C4-2B (cell line): ENCODE measurements at regions not wholly inside any gene's neighbourhood (a gene's known extent, or its start where the extent isn't known, plus 50 kb on each side); places are given as distances from the start of the nearest gene placed in this dataset.

Experiments
- ZFX ChIP-seq: fragments of 450-650 bp; IDR thresholded peaks from 2 replicates; pipeline ENCODE4 v1.6.1; 2017
- TF ChIP-seq, protein P1 (sequence below): fragments of 450-650 bp; conservative IDR thresholded peaks from 2 replicates; pipeline ENCODE4 v1.5.1; 2017; ENCODE audit warnings: mild to moderate bottlenecking

- TF ChIP-seq, protein P1, sequence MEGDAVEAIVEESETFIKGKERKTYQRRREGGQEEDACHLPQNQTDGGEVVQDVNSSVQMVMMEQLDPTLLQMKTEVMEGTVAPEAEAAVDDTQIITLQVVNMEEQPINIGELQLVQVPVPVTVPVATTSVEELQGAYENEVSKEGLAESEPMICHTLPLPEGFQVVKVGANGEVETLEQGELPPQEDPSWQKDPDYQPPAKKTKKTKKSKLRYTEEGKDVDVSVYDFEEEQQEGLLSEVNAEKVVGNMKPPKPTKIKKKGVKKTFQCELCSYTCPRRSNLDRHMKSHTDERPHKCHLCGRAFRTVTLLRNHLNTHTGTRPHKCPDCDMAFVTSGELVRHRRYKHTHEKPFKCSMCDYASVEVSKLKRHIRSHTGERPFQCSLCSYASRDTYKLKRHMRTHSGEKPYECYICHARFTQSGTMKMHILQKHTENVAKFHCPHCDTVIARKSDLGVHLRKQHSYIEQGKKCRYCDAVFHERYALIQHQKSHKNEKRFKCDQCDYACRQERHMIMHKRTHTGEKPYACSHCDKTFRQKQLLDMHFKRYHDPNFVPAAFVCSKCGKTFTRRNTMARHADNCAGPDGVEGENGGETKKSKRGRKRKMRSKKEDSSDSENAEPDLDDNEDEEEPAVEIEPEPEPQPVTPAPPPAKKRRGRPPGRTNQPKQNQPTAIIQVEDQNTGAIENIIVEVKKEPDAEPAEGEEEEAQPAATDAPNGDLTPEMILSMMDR = no peak
- TF ChIP-seq ZFX = no peak
These were observed 113.2 kb upstream of the PHF14 start for GRCh38 chr7:10860516-10860915.
